ENCODE measurements at regions not wholly inside any gene's neighbourhood (a gene's known extent, or its start where the extent isn't known, plus 50 kb on each side); places are given as distances from the start of the nearest gene placed in this dataset.

GRCh38 chr7:42617071-42617765 is 294.7 kb downstream of the C7orf25 start:
- DNase-seq, result no peak

- no peak for DNase-seq
Measured at GRCh38 chr7:42614636-42615035, 297.2 kb downstream of the C7orf25 start.

GRCh38 chr7:42611961-42612360 is 299.9 kb downstream of the C7orf25 start:
- DNase-seq, result no peak

- no peak for DNase-seq
Measured at GRCh38 chr7:42611289-42611928, 300.5 kb downstream of the C7orf25 start.

- DNase-seq, result no peak
Measured at GRCh38 chr7:42606193-42606905, 305.5 kb downstream of the C7orf25 start.

GRCh38 chr7:42605406-42606192 is 306.3 kb downstream of the C7orf25 start:
- DNase-seq, result no peak

GRCh38 chr7:42603496-42603895 is 308.4 kb downstream of the C7orf25 start:
- DNase-seq, result no peak

- no peak for DNase-seq
Measured at GRCh38 chr7:42597300-42597699, 314.6 kb downstream of the C7orf25 start.

GRCh38 chr7:42596737-42597136 is 315.1 kb downstream of the C7orf25 start:
- DNase-seq, result no peak

GRCh38 chr7:42593860-42594259 is 318.0 kb downstream of the C7orf25 start:
- DNase-seq, result no peak

- DNase-seq, result no peak
Measured at GRCh38 chr7:42590771-42591310, 321.0 kb downstream of the C7orf25 start.

GRCh38 chr7:42588876-42589275 is 323.0 kb downstream of the C7orf25 start:
- no peak for DNase-seq

- no peak for DNase-seq
Measured at GRCh38 chr7:42587806-42588205, 324.1 kb downstream of the C7orf25 start.

GRCh38 chr7:42580061-42580460 is 331.8 kb downstream of the C7orf25 start:
- no peak for DNase-seq

- no peak for DNase-seq
Measured at GRCh38 chr7:42575171-42575570, 336.7 kb downstream of the C7orf25 start.

GRCh38 chr7:42574685-42575084 is 337.2 kb downstream of the C7orf25 start:
- no peak for DNase-seq

GRCh38 chr7:42573881-42574672 is 337.1 kb upstream of the GLI3 start:
- DNase-seq, result no peak

- DNase-seq, result no peak
Measured at GRCh38 chr7:42572561-42572960, 335.6 kb upstream of the GLI3 start.

- no peak for DNase-seq
Measured at GRCh38 chr7:42572056-42572455, 335.0 kb upstream of the GLI3 start.

- no peak for DNase-seq
Measured at GRCh38 chr7:42570944-42571343, 333.9 kb upstream of the GLI3 start.

GRCh38 chr7:42567051-42567450 is 330.0 kb upstream of the GLI3 start:
- DNase-seq, result no peak

- DNase-seq, result no peak
Measured at GRCh38 chr7:42561797-42562196, 324.8 kb upstream of the GLI3 start.
